HCT116 (cell line): ENCODE measurements at regions not wholly inside any gene's neighbourhood (a gene's known extent, or its start where the extent isn't known, plus 50 kb on each side); places are given as distances from the start of the nearest gene placed in this dataset.

Experiments
- ATAC-seq: fragments of 200-7000 bp; cut with Tn5 transposase; 2 replicates; pipeline ENCODE4 v1.9.1; 2020; ENCODE audit warnings: mild to moderate bottlenecking, moderate library complexity
- BruUV-seq: library from RNA; stranded (reverse); fragments of 400-500 nt; replicated peaks from 2 replicates; lab custom pipeline; 2021; lab: Mats Ljungman, UMichigan
- CTCF ChIA-PET: fragments of 300-600 bp; sonication (Branson Sonifier 250); formaldehyde crosslinking; loops from one replicate; lab custom pipeline; 2021; ENCODE audit warnings: antibody characterized with exemption; lab: Charles Lee
- POLR2A ChIA-PET: fragments of 300-600, 350-600 bp; sonication (Branson Sonifier 250); formaldehyde crosslinking; loops from one replicate; lab custom pipeline; 2021; ENCODE audit warnings: antibody characterized with exemption; lab: Charles Lee
- RAD21 ChIA-PET, 2 experiments: fragments of 300-600 bp; sonication (Branson Sonifier 250); formaldehyde crosslinking; loops; one replicate each; lab custom pipeline; 2023; ENCODE audit warnings: low total read pairs in 2 of 2; ENCODE audit not compliant: uncharacterized antibody in 2 of 2, unreplicated experiment in 2 of 2, low non-redundant PET in 1 of 2; lab: Charles Lee
- DNase-seq: peaks from one replicate; pipeline ENCODE4 v3.0.0-alpha.2; 2010; ENCODE audit warnings: low read depth, low spot score
- H2AFZ ChIP-seq: fragments of 200-600 bp; shearing (Covaris generic), sonication (generic); 2 replicates; pipeline ENCODE4 v1.6.1; 2017; ENCODE audit warnings: low read depth, mixed run types, mixed read lengths, antibody characterized with exemption, low read length; ENCODE audit not compliant: poor library complexity, severe bottlenecking
- H3K27ac ChIP-seq: 2 replicates; pipeline ENCODE4 v1.5.1; 2012; ENCODE audit warnings: low read depth, low read length
- H3K27me3 ChIP-seq: fragments of 200-600 bp; sonication (generic); 2 replicates; pipeline ENCODE4 v1.6.1; 2016; ENCODE audit warnings: mixed run types, low read length, mixed read lengths; ENCODE audit not compliant: insufficient read depth
- H3K36me3 ChIP-seq, 2 experiments: fragments of 200-500 bp in 1 of 2; fragments of 200-600 bp in 1 of 2; sonication (Bioruptor generic) in 1 of 2; sonication (generic) in 1 of 2; 2 replicates each; pipeline versions ENCODE4 v1.5.1 to v1.6.1; 2014 to 2016; ENCODE audit warnings: low read length in 2 of 2, inconsistent platforms in 1 of 2, mixed read lengths in 1 of 2, mixed run types in 1 of 2; ENCODE audit not compliant: insufficient read depth in 2 of 2, control insufficient read depth in 1 of 2
- H3K4me1 ChIP-seq, 2 experiments: fragments of 200-600 bp in 1 of 2; sonication (generic) in 1 of 2; 2 replicates each; pipeline versions ENCODE4 v1.5.1 to v1.6.1; 2012 to 2017; ENCODE audit warnings: low read length in 2 of 2, inconsistent platforms in 1 of 2, mild to moderate bottlenecking in 1 of 2, mixed read lengths in 1 of 2, mixed run types in 1 of 2, moderate library complexity in 1 of 2; ENCODE audit not compliant: insufficient read depth in 2 of 2, control insufficient read depth in 1 of 2
- H3K4me2 ChIP-seq: fragments of 200-600 bp; sonication (generic); 2 replicates; pipeline ENCODE4 v1.6.1; 2017; ENCODE audit warnings: mixed run types, low read length, mixed read lengths
- H3K4me3 ChIP-seq, 2 experiments: fragments of 200-600 bp in 1 of 2; sonication (generic) in 1 of 2; replicated peaks in 1 of 2; 2 replicates each; pipeline ENCODE4 v1.5.1; 2011 to 2016; ENCODE audit warnings: low read length in 2 of 2, control low read depth in 1 of 2, low read depth in 1 of 2, mild to moderate bottlenecking in 1 of 2, mixed read lengths in 1 of 2, mixed run types in 1 of 2
- H3K79me2 ChIP-seq: fragments of 200-600 bp; sonication (generic); 2 replicates; pipeline ENCODE4 v1.6.1; 2017; ENCODE audit warnings: mild to moderate bottlenecking, mixed run types, low read length, moderate library complexity, mixed read lengths; ENCODE audit not compliant: insufficient read depth
- H3K9ac ChIP-seq: fragments of 200-600 bp; sonication (generic); 2 replicates; pipeline ENCODE4 v1.6.1; 2016; ENCODE audit warnings: low read length, mixed read lengths
- H3K9me2 ChIP-seq: fragments of 200-600 bp; sonication (generic), shearing (Covaris generic); 2 replicates; pipeline ENCODE4 v1.6.1; 2017; ENCODE audit warnings: mixed run types, mild to moderate bottlenecking, moderate library complexity; ENCODE audit not compliant: insufficient read depth
- H3K9me3 ChIP-seq, 2 experiments: fragments of 200-500 bp in 1 of 2; fragments of 200-600 bp in 1 of 2; sonication (Bioruptor generic) in 1 of 2; sonication (generic) in 1 of 2; 2 replicates each; pipeline ENCODE4 v1.6.1; 2014 to 2017; ENCODE audit warnings: low read length in 2 of 2, mixed read lengths in 2 of 2, inconsistent platforms in 1 of 2, low read depth in 1 of 2, mild to moderate bottlenecking in 1 of 2, mixed run types in 1 of 2, moderate library complexity in 1 of 2; ENCODE audit not compliant: control insufficient read depth in 1 of 2, insufficient read depth in 1 of 2
- H4K20me1 ChIP-seq: fragments of 200-600 bp; sonication (generic), shearing (Covaris generic); 2 replicates; pipeline ENCODE4 v1.6.1; 2017; ENCODE audit warnings: mixed run types, mild to moderate bottlenecking, moderate library complexity; ENCODE audit not compliant: insufficient read depth
- ATF3 ChIP-seq: IDR thresholded peaks from 2 replicates; pipeline ENCODE4 v1.6.1; 2012
- CTCF ChIP-seq, 3 experiments: fragments of 200-600 bp in 1 of 3; sonication (generic) in 1 of 3; IDR thresholded peaks in 2 of 3; conservative IDR thresholded peaks in 1 of 3; 2 replicates each; pipeline ENCODE4 v1.5.1; 2012 to 2017; ENCODE audit warnings: low read depth in 2 of 3, low read length in 2 of 3, antibody characterized with exemption in 1 of 3, borderline replicate concordance in 1 of 3, control low read depth in 1 of 3, mild to moderate bottlenecking in 1 of 3, mixed read lengths in 1 of 3, mixed run types in 1 of 3, moderate library complexity in 1 of 3; ENCODE audit not compliant: insufficient read depth in 1 of 3
- EGR1 ChIP-seq: IDR thresholded peaks from 2 replicates; pipeline ENCODE4 v1.6.1; 2012; ENCODE audit warnings: low read depth
- ELF1 ChIP-seq: IDR thresholded peaks from 2 replicates; pipeline ENCODE4 v1.6.1; 2012; ENCODE audit warnings: low read depth, borderline replicate concordance
- EZH2phosphoT487 ChIP-seq: fragments of 200-600 bp; IDR thresholded peaks from 2 replicates; pipeline ENCODE4 v1.6.1; 2018; ENCODE audit warnings: antibody characterized with exemption, borderline replicate concordance
- FOSL1 ChIP-seq: IDR thresholded peaks from 2 replicates; pipeline ENCODE4 v1.6.1; 2012; ENCODE audit warnings: low read depth
- RAD21 ChIP-seq: IDR thresholded peaks from 2 replicates; pipeline ENCODE4 v1.6.1; 2012; ENCODE audit warnings: low read depth, mild to moderate bottlenecking
- REST ChIP-seq: IDR thresholded peaks from 2 replicates; pipeline ENCODE4 v1.6.1; 2012; ENCODE audit warnings: low read depth
- SIN3A ChIP-seq: IDR thresholded peaks from 2 replicates; pipeline ENCODE4 v1.6.1; 2012; ENCODE audit warnings: low read depth
- SP1 ChIP-seq: IDR thresholded peaks from 2 replicates; pipeline ENCODE4 v1.6.1; 2012; ENCODE audit warnings: low read depth
- TCF7L2 ChIP-seq: IDR thresholded peaks from 2 replicates; pipeline ENCODE4 v1.7.0; 2011; ENCODE audit warnings: borderline replicate concordance, inconsistent platforms; ENCODE audit not compliant: insufficient read depth, insufficient read length; ENCODE audit errors: extremely low read depth
- YY1 ChIP-seq: IDR thresholded peaks from 2 replicates; pipeline ENCODE4 v1.6.1; 2011; ENCODE audit warnings: low read length, low read depth, moderate library complexity, mild to moderate bottlenecking; ENCODE audit not compliant: insufficient replicate concordance; ENCODE audit errors: extremely low read depth
- ZNF274 ChIP-seq: fragments of 200-500 bp; sonication (Bioruptor generic); IDR thresholded peaks from 2 replicates; pipeline ENCODE4 v1.6.1; 2014; ENCODE audit warnings: mild to moderate bottlenecking, low read depth, low read length, inconsistent platforms
- intact Hi-C: fragments of 100-400 bp; cut with micrococcal nuclease; formaldehyde crosslinking; loops from 2 replicates; pipeline ENCODE4 v1.10.0; 2022

DNA sequence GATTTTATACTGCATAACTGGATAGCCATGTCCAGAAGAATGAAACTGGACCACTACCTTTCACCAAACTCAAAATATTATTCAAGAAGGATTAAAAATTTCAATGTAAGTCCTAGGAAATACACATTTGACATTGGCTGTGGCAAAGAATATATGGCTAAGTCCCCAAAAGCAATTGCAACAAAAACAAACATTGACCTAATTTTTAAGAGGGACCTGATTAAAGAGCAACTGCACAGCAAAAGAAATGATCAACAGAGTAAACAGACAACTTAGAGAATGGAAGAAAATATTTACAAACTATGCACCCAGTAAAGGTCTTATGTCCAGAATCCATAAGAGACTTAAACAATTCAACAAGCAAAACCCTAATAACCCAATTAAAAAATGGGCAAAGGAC, 1313.0 kb upstream of the GBE1 start:
- no peaks in the 10 kb centered on the region for H4K20me1 ChIP-seq
- H3K4me1 ChIP-seq, result no peaks in the 10 kb centered on the region
- H3K9me3 ChIP-seq, result peaks cover 4 to 11% of the 10 kb centered on the region in 2 experiments; a peak in 2 of 4 replicates
- intact Hi-C loops, result no loop called here
- ChIA-PET POLR2A (no interaction called here), CTCF (no interaction called here), RAD21 (no interaction called here)
- no peak overlapping the region for H3K4me2 ChIP-seq
- ATAC-seq, result no peak
- BruUV-seq, result no TSS peak
- no peak overlapping the region for H3K9ac ChIP-seq
- no peaks in the 10 kb centered on the region for H3K79me2 ChIP-seq
- no peak overlapping the region for H3K4me3 ChIP-seq
- H3K27me3 ChIP-seq, result no peaks in the 10 kb centered on the region
- no peak overlapping the region for H3K27ac ChIP-seq
- no peaks in the 10 kb centered on the region; a peak in 1 of 4 replicates for H3K36me3 ChIP-seq
- no peaks in the 10 kb centered on the region for H3K9me2 ChIP-seq
- H2AFZ ChIP-seq, result no peak overlapping the region
- TF ChIP-seq REST (no peak), SP1 (no peak), ELF1 (no peak), ATF3 (no peak), ZNF274 (no peak), YY1 (no peak), TCF7L2 (no peak), EZH2phosphoT487 (no peak), RAD21 (no peak), FOSL1 (no peak), CTCF (IDR thresholded peaks at IDR 0.05 in 2 of 3, conservative IDR thresholded peaks at IDR 0.05 in 1 of 3; ENCODE audit: borderline replicate concordance in 1 of 3, insufficient read depth in 1 of 3, low read depth in 2 of 3, low read length in 2 of 3) (no peak), SIN3A (no peak), EGR1 (no peak)
- no peak for DNase-seq
